ENCODE measurements at regions not wholly inside any gene's neighbourhood (a gene's known extent, or its start where the extent isn't known, plus 50 kb on each side); places are given as distances from the start of the nearest gene placed in this dataset.

- TF ChIP-seq, protein P1, sequence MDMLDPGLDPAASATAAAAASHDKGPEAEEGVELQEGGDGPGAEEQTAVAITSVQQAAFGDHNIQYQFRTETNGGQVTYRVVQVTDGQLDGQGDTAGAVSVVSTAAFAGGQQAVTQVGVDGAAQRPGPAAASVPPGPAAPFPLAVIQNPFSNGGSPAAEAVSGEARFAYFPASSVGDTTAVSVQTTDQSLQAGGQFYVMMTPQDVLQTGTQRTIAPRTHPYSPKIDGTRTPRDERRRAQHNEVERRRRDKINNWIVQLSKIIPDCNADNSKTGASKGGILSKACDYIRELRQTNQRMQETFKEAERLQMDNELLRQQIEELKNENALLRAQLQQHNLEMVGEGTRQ (IDR thresholded peaks at IDR 0.05; ENCODE audit: borderline replicate concordance, low read depth, low read length), result no peak
- TF ChIP-seq BMI1 (IDR thresholded peaks at IDR 0.05; ENCODE audit: borderline replicate concordance) (no peak), JUNB (IDR thresholded peaks at IDR 0.05) (no peak), RUNX3 (IDR thresholded peaks at IDR 0.05; ENCODE audit: low read length) (no peak), FOXK2 (IDR thresholded peaks at IDR 0.05) (no peak), IRF5 (IDR thresholded peaks at IDR 0.05; ENCODE audit: borderline replicate concordance) (no peak)
- WGBS (ENCODE audit: insufficient coverage, insufficient replicate concordance, low lambda C conversion rate, missing lambda C conversion rate), result 9% methylated on average over 7 of the region's 7 CpGs
- Histone ChIP-seq H3K4me1 (ENCODE audit: control insufficient read depth, insufficient read depth, low read length) (no peaks in the 10 kb centered on the region), H3K4me2 (ENCODE audit: control insufficient read depth, insufficient read depth) (no peak overlapping the region), H3K9me3 (replicated peaks; ENCODE audit: control insufficient read depth, insufficient read depth, low read length) (no peaks in the 10 kb centered on the region), H2AFZ (ENCODE audit: control insufficient read depth, low read depth, low read length) (no peak overlapping the region), H3K4me3 (no peak overlapping the region), H4K20me1 (ENCODE audit: control insufficient read depth, insufficient read depth) (no peaks in the 10 kb centered on the region), H3K9ac (ENCODE audit: control insufficient read depth, insufficient read depth, low read length) (no peak overlapping the region), H3K27me3 (replicated peaks in 1 of 2; ENCODE audit: control insufficient read depth in 2 of 2, insufficient read depth in 2 of 2, low read length in 1 of 2) (no peaks in the 10 kb centered on the region), H3K27ac (ENCODE audit: control insufficient read depth, insufficient read depth) (no peak overlapping the region), H3K36me3 (ENCODE audit: control insufficient read depth in 2 of 2, insufficient read depth in 2 of 2, low read length in 1 of 2) (no peaks in the 10 kb centered on the region), H3K79me2 (ENCODE audit: control insufficient read depth, insufficient read depth, low read length) (no peaks in the 10 kb centered on the region)
- CTCF ChIA-PET, result no interaction called here
- POLR2A ChIA-PET, result no interaction called here
- RAD21 ChIA-PET (ENCODE audit: unreplicated experiment), result no interaction called here
- intact Hi-C loops (cut with micrococcal nuclease; ENCODE audit: unreplicated experiment) (no loop called here), in situ Hi-C loops (cut with MboI) (no loop called here)
- SMC1A ChIA-PET (ENCODE audit: uncharacterized antibody, unreplicated experiment), result no interaction called here
- no peak for FAIRE-seq
- no peak for DNase-seq (ENCODE audit: low read depth, low spot score)
- no peak for ATAC-seq
- no TSS peak for BruUV-seq (replicated peaks)
These were observed 236.4 kb downstream of the ZC4H2 start for GRCh38 chrX:64739792-64740378.

DNA sequence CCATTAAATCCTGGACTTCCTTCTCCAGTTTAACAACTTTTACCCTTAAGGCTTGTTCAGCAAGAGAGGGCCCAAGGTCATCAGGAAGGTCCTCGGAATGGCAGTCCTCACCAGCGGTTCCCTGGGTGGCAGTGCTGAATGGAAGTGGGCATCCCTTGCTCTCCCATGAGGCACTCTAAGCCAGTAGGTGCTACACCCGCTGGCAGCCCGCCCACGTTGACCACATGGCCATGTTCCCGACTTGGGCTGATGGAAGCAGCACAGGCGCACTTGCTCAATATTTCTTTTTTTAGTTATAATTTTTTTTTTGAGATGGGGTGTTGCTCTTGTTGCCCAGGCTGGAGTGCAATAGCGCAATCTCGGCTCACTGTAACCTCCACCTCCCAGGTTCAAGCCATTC lies 277.9 kb downstream of the ZC4H2 start:
- H3K4me3 ChIP-seq, result no peak overlapping the region
- H2AFZ ChIP-seq (ENCODE audit: control insufficient read depth, low read depth, low read length), result no peak overlapping the region
- no peak overlapping the region for H3K9ac ChIP-seq (ENCODE audit: control insufficient read depth, insufficient read depth, low read length)
- H3K27me3 ChIP-seq (replicated peaks in 1 of 2; ENCODE audit: control insufficient read depth in 2 of 2, insufficient read depth in 2 of 2, low read length in 1 of 2), result no peaks in the 10 kb centered on the region
- no TSS peak for BruUV-seq (replicated peaks)
- no peaks in the 10 kb centered on the region for H4K20me1 ChIP-seq (ENCODE audit: control insufficient read depth, insufficient read depth)
- no peaks in the 10 kb centered on the region for H3K79me2 ChIP-seq (ENCODE audit: control insufficient read depth, insufficient read depth, low read length)
- in situ Hi-C loops (cut with MboI), result no loop called here
- H3K9me3 ChIP-seq (replicated peaks; ENCODE audit: control insufficient read depth, insufficient read depth, low read length), result no peaks in the 10 kb centered on the region
- ChIA-PET SMC1A (ENCODE audit: uncharacterized antibody, unreplicated experiment) (no interaction called here), RAD21 (ENCODE audit: unreplicated experiment) (no interaction called here), POLR2A (no interaction called here), CTCF (no interaction called here)
- intact Hi-C loops (cut with micrococcal nuclease; ENCODE audit: unreplicated experiment), result no loop called here
- H3K27ac ChIP-seq (ENCODE audit: control insufficient read depth, insufficient read depth), result no peak overlapping the region
- WGBS (ENCODE audit: insufficient coverage, insufficient replicate concordance, low lambda C conversion rate, missing lambda C conversion rate), result 12% methylated on average over 9 of the region's 9 CpGs
- no peak overlapping the region for H3K4me2 ChIP-seq (ENCODE audit: control insufficient read depth, insufficient read depth)
- ATAC-seq (no peak), FAIRE-seq (no peak), DNase-seq (ENCODE audit: low read depth, low spot score) (no peak)
- no peaks in the 10 kb centered on the region for H3K4me1 ChIP-seq (ENCODE audit: control insufficient read depth, insufficient read depth, low read length)
- H3K36me3 ChIP-seq (ENCODE audit: control insufficient read depth in 2 of 2, insufficient read depth in 2 of 2, low read length in 1 of 2), result no peaks in the 10 kb centered on the region
- TF ChIP-seq EED (IDR thresholded peaks at IDR 0.05; ENCODE audit: low read depth) (no peak), POLR2AphosphoS5 (IDR thresholded peaks at IDR 0.05; ENCODE audit: low read length) (no peak), LARP7 (IDR thresholded peaks at IDR 0.05) (no peak), MTA3 (IDR thresholded peaks at IDR 0.05; ENCODE audit: borderline replicate concordance, low read length) (no peak), RB1 (IDR thresholded peaks at IDR 0.05; ENCODE audit: borderline replicate concordance) (no peak), E2F4 (IDR thresholded peaks at IDR 0.05; ENCODE audit: low read depth, low read length) (no peak), ZNF217 (IDR thresholded peaks at IDR 0.05) (no peak), SUPT20H (IDR thresholded peaks at IDR 0.05; ENCODE audit: borderline replicate concordance, control insufficient read depth, low read depth, low read length) (no peak), RELB (IDR thresholded peaks at IDR 0.05; ENCODE audit: low read depth) (no peak)
